Daoy (cell line): ENCODE measurements at regions not wholly inside any gene's neighbourhood (a gene's known extent, or its start where the extent isn't known, plus 50 kb on each side); places are given as distances from the start of the nearest gene placed in this dataset.
A peak's percentile ranks its signal among the peaks of the same experiment; 100 is the strongest.

Experiments
- DNase-seq: peaks from one replicate; pipeline ENCODE4 v3.0.0-alpha.2; 2015; ENCODE audit warnings: low read depth

- peak; percentile 19 for DNase-seq
These were observed 186.7 kb upstream of the SLITRK2 start for GRCh38 chrX:145630806-145631435.

GRCh38 chrX:145631461-145631951, 186.1 kb upstream of the SLITRK2 start:
- peak; percentile 72 for DNase-seq

- no peak for DNase-seq
These were observed 163.1 kb upstream of the SLITRK2 start for GRCh38 chrX:145654486-145654885.

- no peak for DNase-seq
These were observed 143.8 kb upstream of the SLITRK2 start for GRCh38 chrX:145673841-145674240.

GRCh38 chrX:145677109-145677817, 140.4 kb upstream of the SLITRK2 start:
- DNase-seq, result no peak

GRCh38 chrX:145682518-145683298, 134.9 kb upstream of the SLITRK2 start:
- DNase-seq, result no peak

- DNase-seq, result no peak
These were observed 130.5 kb upstream of the SLITRK2 start for GRCh38 chrX:145687146-145687545.

- DNase-seq, result no peak
These were observed 129.9 kb upstream of the SLITRK2 start for GRCh38 chrX:145687707-145688106.

GRCh38 chrX:145694048-145694447, 123.6 kb upstream of the SLITRK2 start:
- DNase-seq, result no peak

GRCh38 chrX:145715641-145716138, 101.9 kb upstream of the SLITRK2 start:
- DNase-seq, result peak; percentile 3

- DNase-seq, result peak; percentile 3
These were observed 101.4 kb upstream of the SLITRK2 start for GRCh38 chrX:145716226-145716625.

GRCh38 chrX:145727476-145727875, 90.2 kb upstream of the SLITRK2 start:
- no peak for DNase-seq

GRCh38 chrX:145729635-145730034, 88.0 kb upstream of the SLITRK2 start:
- DNase-seq, result peak; percentile 34

- DNase-seq, result peak; percentile 1
These were observed 82.6 kb upstream of the SLITRK2 start for GRCh38 chrX:145735036-145735435.

- DNase-seq, result peak; percentile 27
These were observed 65.7 kb upstream of the SLITRK2 start for GRCh38 chrX:145751943-145752342.
